DOHH2 (cell line): ENCODE measurements at regions not wholly inside any gene's neighbourhood (a gene's known extent, or its start where the extent isn't known, plus 50 kb on each side); places are given as distances from the start of the nearest gene placed in this dataset.
"Not testable (repeated sequence)": the region's sequence is repeated elsewhere in the genome, so short reads cannot be mapped to it uniquely, and the experiment has no call there.

Experiments used
- H3F3A ChIP-seq: fragments of 200-600 bp; sonication (generic), shearing (Covaris generic); 2 replicates; pipeline ENCODE4 v1.6.0; 2016; ENCODE audit warnings: antibody characterized with exemption, mild to moderate bottlenecking; ENCODE audit not compliant: control insufficient read depth, insufficient read depth
- H3K27ac ChIP-seq: fragments of 200-600 bp; sonication (generic); 2 replicates; pipeline ENCODE4 v1.5.1; 2014; ENCODE audit warnings: low read depth, mild to moderate bottlenecking, low read length, moderate library complexity
- H3K27me3 ChIP-seq: fragments of 200-600 bp; sonication (generic); 2 replicates; pipeline ENCODE4 v1.6.1; 2014; ENCODE audit warnings: mild to moderate bottlenecking, low read length, mixed read lengths; ENCODE audit not compliant: control insufficient read depth
- H3K36me3 ChIP-seq: fragments of 200-600 bp; sonication (generic); 2 replicates; pipeline ENCODE4 v1.6.1; 2014; ENCODE audit warnings: mild to moderate bottlenecking, low read length, moderate library complexity, mixed read lengths; ENCODE audit not compliant: control insufficient read depth
- H3K4me1 ChIP-seq: fragments of 200-600 bp; sonication (generic); 2 replicates; pipeline ENCODE4 v1.6.1; 2014; ENCODE audit warnings: mild to moderate bottlenecking, low read length, mixed read lengths; ENCODE audit not compliant: control insufficient read depth
- H3K4me2 ChIP-seq: fragments of 200-600 bp; sonication (generic); 2 replicates; pipeline ENCODE4 v1.6.0; 2014; ENCODE audit warnings: mild to moderate bottlenecking, low read length, moderate library complexity
- H3K4me3 ChIP-seq: fragments of 200-600 bp; sonication (generic); 2 replicates; pipeline ENCODE4 v1.5.1; 2014; ENCODE audit warnings: mild to moderate bottlenecking, low read length, mixed read lengths
- H3K79me2 ChIP-seq: fragments of 200-600 bp; sonication (generic); 2 replicates; pipeline ENCODE4 v1.6.1; 2014; ENCODE audit warnings: mild to moderate bottlenecking, low read length, mixed read lengths; ENCODE audit not compliant: control insufficient read depth
- H3K9me2 ChIP-seq: fragments of 200-600 bp; sonication (generic); replicated peaks from 2 replicates; pipeline ENCODE4 v1.6.1; 2014; ENCODE audit warnings: mild to moderate bottlenecking, low read length, mixed read lengths; ENCODE audit not compliant: control insufficient read depth
- H3K9me3 ChIP-seq: fragments of 200-600 bp; sonication (generic); 2 replicates; pipeline ENCODE4 v1.6.1; 2014; ENCODE audit warnings: antibody characterized with exemption, low read length, mixed read lengths; ENCODE audit not compliant: control insufficient read depth, insufficient read depth
- H4K20me1 ChIP-seq: fragments of 200-600 bp; sonication (generic); 2 replicates; pipeline ENCODE4 v1.6.0; 2014; ENCODE audit warnings: low read depth, mild to moderate bottlenecking, antibody characterized with exemption, low read length, moderate library complexity; ENCODE audit not compliant: control insufficient read depth, insufficient read depth
- EZH2phosphoT487 ChIP-seq: fragments of 200-600 bp; sonication (generic); IDR thresholded peaks from 2 replicates; pipeline ENCODE4 v1.6.1; 2017; ENCODE audit warnings: borderline replicate concordance, mild to moderate bottlenecking, antibody characterized with exemption, low read length, moderate library complexity, mixed read lengths
- TF ChIP-seq, protein P1 (sequence below): fragments of 200-600 bp; sonication (generic); IDR thresholded peaks from one replicate; pipeline ENCODE4 v1.5.1; 2014; ENCODE audit warnings: antibody characterized with exemption, mild to moderate bottlenecking, low read depth, low read length; ENCODE audit not compliant: poor library complexity, severe bottlenecking

DNA sequence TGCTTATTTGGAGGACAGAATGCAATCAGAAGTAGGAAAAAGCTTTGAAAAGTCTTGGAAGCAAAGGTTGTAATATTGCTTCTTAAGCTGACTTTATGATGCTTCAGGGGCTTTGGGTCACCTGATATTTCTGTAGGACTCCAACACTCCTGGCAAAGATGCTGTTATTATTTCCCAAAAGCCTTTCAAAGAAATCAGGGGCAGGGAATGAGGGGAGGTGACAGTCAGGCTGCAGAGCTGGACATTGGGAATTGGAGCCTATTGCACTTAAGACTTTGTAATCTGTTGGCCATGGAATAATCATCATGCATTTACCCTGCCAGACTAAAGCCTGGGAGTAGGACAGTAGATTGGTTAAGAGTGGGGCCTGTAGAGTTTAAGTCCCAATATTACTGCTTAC, 168.3 kb upstream of the IL12B start:
- no peak overlapping the region for H3K4me3 ChIP-seq
- no peaks in the 10 kb centered on the region for H4K20me1 ChIP-seq
- TF ChIP-seq, protein P1, sequence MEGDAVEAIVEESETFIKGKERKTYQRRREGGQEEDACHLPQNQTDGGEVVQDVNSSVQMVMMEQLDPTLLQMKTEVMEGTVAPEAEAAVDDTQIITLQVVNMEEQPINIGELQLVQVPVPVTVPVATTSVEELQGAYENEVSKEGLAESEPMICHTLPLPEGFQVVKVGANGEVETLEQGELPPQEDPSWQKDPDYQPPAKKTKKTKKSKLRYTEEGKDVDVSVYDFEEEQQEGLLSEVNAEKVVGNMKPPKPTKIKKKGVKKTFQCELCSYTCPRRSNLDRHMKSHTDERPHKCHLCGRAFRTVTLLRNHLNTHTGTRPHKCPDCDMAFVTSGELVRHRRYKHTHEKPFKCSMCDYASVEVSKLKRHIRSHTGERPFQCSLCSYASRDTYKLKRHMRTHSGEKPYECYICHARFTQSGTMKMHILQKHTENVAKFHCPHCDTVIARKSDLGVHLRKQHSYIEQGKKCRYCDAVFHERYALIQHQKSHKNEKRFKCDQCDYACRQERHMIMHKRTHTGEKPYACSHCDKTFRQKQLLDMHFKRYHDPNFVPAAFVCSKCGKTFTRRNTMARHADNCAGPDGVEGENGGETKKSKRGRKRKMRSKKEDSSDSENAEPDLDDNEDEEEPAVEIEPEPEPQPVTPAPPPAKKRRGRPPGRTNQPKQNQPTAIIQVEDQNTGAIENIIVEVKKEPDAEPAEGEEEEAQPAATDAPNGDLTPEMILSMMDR, result no peak
- TF ChIP-seq EZH2phosphoT487, result no peak
- H3F3A ChIP-seq, result no peaks in the 10 kb centered on the region
- H3K27me3 ChIP-seq, result no peaks in the 10 kb centered on the region
- H3K36me3 ChIP-seq, result no peaks in the 10 kb centered on the region
- no peaks in the 10 kb centered on the region for H3K4me1 ChIP-seq
- H3K79me2 ChIP-seq, result no peaks in the 10 kb centered on the region
- H3K9me3 ChIP-seq, result no peaks in the 10 kb centered on the region
- H3K4me2 ChIP-seq, result no peak overlapping the region
- no peak overlapping the region for H3K27ac ChIP-seq
- no peaks in the 10 kb centered on the region for H3K9me2 ChIP-seq

DNA sequence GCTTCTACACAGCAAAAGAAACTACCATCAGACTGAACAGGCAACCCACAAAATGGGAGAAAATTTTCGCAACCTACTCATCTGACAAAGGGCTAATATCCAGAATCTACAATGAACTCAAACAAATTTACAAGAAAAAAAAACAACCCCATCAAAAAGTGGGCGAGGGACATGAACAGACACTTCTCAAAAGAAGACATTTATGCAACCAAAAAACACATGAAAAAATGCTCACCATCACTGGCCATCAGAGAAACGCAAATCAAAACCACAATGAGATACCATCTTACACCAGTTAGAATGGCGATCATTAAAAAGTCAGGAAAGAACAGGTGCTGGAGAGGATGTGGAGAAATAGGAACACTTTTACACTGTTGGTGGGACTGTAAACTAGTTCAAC, 171.8 kb upstream of the IL12B start:
- not testable (repeated sequence) for H3K27me3 ChIP-seq, H3K36me3 ChIP-seq, H3K4me2 ChIP-seq, H4K20me1 ChIP-seq, H3K9me3 ChIP-seq, H3K4me3 ChIP-seq, H3K4me1 ChIP-seq, H3F3A ChIP-seq, H3K9me2 ChIP-seq, H3K27ac ChIP-seq, H3K79me2 ChIP-seq

- no peak overlapping the region for H3K27ac ChIP-seq
- H3K9me3 ChIP-seq, result no peaks in the 10 kb centered on the region
- no peaks in the 10 kb centered on the region for H3K9me2 ChIP-seq
- H3K27me3 ChIP-seq, result no peaks in the 10 kb centered on the region
- H3K4me2 ChIP-seq, result no peak overlapping the region
- no peaks in the 10 kb centered on the region for H3F3A ChIP-seq
- no peak overlapping the region for H3K4me3 ChIP-seq
- no peak for TF ChIP-seq EZH2phosphoT487
- TF ChIP-seq, protein P1, result no peak
- H4K20me1 ChIP-seq, result no peaks in the 10 kb centered on the region
- H3K36me3 ChIP-seq, result no peaks in the 10 kb centered on the region
- no peaks in the 10 kb centered on the region for H3K79me2 ChIP-seq
- no peaks in the 10 kb centered on the region for H3K4me1 ChIP-seq
Observed at GRCh38 chr5:159503236-159503635, 172.9 kb upstream of the IL12B start.

- H3K4me2 ChIP-seq, result no peak overlapping the region
- no peaks in the 10 kb centered on the region for H3K9me2 ChIP-seq
- no peaks in the 10 kb centered on the region for H3K27me3 ChIP-seq
- no peaks in the 10 kb centered on the region for H4K20me1 ChIP-seq
- H3K4me3 ChIP-seq, result no peak overlapping the region
- no peaks in the 10 kb centered on the region for H3F3A ChIP-seq
- H3K9me3 ChIP-seq, result no peaks in the 10 kb centered on the region
- H3K27ac ChIP-seq, result no peak overlapping the region
- H3K36me3 ChIP-seq, result no peaks in the 10 kb centered on the region
- TF ChIP-seq EZH2phosphoT487, result no peak
- TF ChIP-seq, protein P1, result no peak
- no peaks in the 10 kb centered on the region for H3K79me2 ChIP-seq
- H3K4me1 ChIP-seq, result no peaks in the 10 kb centered on the region
Observed at GRCh38 chr5:159504106-159504856, 174.0 kb upstream of the IL12B start.
